ENCODE measurements at regions not wholly inside any gene's neighbourhood (a gene's known extent, or its start where the extent isn't known, plus 50 kb on each side); places are given as distances from the start of the nearest gene placed in this dataset.
"Not testable (repeated sequence)": the region's sequence is repeated elsewhere in the genome, so short reads cannot be mapped to it uniquely, and the experiment has no call there.

DNA sequence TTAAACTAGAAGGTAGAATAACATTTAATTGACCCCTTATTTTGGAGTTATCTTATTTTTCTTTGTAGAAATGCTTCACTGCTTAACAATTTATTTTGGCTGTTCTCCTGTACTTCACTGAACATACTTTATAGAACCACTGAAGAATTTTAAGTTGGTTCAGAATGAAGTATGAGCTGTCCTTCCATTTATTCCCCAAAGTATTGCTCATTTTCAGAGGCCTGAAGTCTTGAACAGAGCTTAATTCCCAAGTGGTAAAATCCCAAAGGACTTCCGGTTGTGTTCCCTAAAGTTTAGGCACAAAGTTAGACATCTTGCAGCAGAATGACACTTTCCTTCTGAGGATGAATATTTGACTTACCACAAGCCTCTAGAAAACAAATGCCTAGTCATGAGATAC is 233.3 kb downstream of the TINAG start:
- no peak for DNase-seq (ENCODE audit: low read depth in 2 of 3, low spot score in 2 of 3)

DNA sequence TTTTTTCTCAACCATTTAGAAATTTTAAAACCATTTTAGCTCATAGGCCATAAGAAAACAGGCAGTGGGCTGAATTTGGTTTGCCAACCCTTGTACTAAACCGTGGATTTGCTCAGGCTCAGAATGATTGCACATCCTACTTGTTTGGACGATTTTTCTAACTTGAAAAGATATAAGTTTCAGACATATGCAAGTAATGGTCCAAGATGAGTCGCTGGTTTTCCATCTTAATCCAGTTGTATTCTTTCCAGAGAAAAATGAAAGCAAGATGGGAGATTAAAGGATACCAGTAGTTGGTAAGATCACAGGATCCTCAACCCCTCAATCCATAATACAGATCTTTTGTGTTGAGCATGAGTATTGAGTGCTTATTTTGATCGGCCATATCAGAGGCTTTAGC is 250.9 kb downstream of the TINAG start:
- no peak for DNase-seq (ENCODE audit: low read depth in 2 of 3, low spot score in 2 of 3)

DNA sequence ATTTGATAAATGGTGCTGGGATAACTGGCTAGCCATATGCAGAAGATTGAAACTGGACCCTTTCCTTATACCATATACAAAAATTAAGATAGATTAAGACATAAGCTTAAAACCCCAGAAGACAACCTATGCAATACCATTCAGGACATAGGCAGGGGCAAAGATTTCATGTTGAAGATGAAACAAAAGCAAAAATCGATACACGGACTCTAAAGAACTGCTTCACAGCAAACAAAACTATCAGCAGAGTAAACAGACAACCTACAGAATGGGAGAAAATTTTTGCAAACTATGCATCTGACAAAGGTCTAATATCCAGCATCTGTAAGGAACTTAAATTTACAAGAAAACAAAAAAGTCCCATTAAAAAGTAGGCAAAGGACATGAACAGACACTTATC is 255.9 kb downstream of the TINAG start:
- not testable (repeated sequence) for DNase-seq (ENCODE audit: low read depth in 2 of 3, low spot score in 2 of 3)

DNA sequence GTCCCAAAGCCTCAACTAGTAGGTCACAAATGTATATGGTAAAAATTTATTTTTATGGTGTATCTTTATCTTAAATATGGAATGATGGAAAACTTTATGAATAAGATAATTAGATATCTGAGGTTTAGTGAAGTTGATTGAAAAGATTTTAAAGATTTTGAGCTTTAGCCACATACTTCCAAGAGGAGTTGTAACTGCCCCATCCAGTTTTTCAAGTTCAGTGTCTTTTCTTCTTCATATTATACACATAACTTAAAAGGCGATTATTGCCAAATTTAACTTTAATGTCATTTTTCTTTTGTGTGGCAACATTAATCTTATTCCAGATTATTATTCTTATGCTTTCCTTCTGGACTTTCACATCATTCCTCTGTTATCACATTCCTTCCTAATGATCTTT is 266.4 kb downstream of the TINAG start:
- no peak for DNase-seq (ENCODE audit: low read depth in 2 of 3, low spot score in 2 of 3)

DNA sequence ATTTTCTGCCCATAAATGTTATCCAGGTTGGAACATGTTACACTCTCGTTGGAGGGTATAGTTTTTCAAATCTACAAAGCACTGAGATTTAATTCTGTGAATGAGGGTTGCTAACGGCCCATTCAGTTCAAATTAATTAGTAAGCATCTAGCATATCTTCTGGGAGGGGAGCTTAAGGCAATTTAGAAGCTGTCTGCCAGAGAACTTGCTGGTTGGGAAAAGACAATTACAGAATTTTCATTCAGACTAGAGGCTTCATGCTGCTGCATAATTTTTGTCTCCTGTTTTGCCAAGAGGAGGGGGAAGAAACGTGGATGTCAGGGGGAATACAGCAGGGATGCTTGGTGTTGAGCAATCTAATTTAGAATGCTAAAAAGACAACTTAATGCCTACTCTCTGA is 268.3 kb upstream of the FAM83B start:
- DNase-seq (ENCODE audit: low read depth in 2 of 3, low spot score in 2 of 3): no peak

DNA sequence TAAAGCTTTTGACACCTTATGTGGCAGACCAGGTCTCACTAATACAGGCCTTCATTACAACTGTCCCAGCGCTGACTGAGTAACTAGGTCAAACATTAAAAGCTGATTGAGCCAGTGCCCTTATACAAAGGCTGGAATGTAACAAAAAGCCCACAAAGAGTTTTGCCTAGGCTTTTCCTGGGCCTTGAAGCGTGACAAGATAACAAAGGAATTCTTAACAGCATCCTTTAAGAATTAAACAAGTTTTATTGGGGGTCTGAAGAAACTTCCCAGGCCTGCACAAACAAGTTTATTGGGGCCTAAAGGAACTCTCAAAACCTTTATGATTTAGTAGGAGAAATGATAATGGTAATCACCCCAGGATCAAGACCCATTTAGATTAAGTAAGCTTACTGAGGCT is 267.6 kb upstream of the FAM83B start:
- DNase-seq (ENCODE audit: low read depth in 2 of 3, low spot score in 2 of 3): no peak

DNA sequence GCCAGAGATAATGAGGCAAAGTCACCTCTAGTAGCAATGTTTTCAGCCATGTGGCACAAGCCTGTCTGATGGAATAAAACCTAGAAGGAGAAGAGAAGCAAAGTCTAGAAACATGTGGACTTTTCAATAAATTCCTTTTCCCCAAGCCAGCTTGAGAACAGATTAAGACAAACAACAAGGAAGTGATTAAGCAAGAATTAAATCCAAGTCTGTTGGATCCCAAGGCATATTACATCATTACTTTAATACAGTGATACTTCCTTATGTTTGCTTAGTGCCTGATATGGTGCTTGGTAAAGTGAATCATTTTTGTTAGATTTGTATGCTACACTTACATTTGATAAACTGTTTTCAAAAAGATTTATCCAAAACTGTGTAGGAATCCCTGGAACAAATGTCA is 260.3 kb upstream of the FAM83B start:
- no peak for DNase-seq (ENCODE audit: low read depth in 2 of 3, low spot score in 2 of 3)

DNA sequence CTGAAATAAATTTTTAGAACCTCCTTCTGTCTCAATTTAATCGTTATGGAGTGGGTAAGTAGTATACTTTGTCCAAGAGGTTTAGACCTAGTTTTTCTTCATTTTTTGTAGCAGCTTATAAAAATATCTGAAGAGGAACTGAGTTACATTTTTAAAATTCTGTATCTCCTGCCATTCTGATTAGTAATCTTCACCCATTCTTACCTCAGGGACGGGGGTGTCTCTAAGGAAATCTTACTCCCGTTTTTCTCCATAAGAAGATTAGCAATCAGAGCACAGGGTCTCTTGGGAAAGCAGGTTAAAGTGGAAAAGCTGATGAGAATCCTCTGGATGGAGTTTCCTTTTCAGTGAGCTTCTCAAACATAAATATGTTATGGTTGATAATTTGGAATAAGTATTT is 259.3 kb upstream of the FAM83B start:
- no peak for DNase-seq (ENCODE audit: low read depth in 2 of 3, low spot score in 2 of 3)

DNA sequence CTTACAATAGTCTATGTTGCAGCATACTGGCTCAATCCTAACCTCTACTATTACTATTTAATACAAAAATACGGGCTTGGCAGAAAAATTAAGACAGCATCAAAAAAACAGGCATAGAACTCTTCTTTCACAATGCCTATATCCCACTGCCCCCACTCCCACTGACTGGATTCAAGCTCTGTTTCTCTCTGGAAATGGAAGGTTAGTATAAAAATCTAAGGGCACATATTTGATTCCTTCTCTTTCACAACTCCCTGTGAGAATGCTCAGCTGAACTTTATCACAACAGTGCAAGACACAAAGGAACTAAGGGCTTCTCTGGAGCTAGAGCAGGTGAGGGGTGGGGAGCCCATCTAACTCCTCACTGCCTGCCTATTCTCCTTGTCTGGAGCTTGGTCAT is 258.4 kb upstream of the FAM83B start:
- DNase-seq (ENCODE audit: low read depth in 2 of 3, low spot score in 2 of 3): no peak

DNA sequence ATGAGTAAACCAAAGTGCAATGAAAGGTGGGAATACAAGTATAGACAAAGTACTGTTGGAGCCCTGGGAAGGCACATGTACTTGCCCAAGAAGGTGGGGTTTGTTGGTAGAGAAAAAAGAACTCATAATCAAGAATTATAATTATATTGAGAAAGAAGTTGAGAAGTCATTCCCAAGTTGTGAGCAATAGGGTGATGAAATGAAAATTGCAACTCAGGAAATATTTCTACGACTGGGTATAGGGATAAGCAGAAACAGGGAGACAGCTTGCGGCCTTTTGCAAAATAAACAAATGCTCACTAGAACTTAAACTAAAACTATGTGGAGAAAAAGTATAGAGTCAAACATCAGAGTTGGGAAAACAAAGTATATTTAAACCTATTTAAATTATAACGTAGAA is 250.7 kb upstream of the FAM83B start:
- DNase-seq (ENCODE audit: low read depth in 2 of 3, low spot score in 2 of 3): no peak

DNA sequence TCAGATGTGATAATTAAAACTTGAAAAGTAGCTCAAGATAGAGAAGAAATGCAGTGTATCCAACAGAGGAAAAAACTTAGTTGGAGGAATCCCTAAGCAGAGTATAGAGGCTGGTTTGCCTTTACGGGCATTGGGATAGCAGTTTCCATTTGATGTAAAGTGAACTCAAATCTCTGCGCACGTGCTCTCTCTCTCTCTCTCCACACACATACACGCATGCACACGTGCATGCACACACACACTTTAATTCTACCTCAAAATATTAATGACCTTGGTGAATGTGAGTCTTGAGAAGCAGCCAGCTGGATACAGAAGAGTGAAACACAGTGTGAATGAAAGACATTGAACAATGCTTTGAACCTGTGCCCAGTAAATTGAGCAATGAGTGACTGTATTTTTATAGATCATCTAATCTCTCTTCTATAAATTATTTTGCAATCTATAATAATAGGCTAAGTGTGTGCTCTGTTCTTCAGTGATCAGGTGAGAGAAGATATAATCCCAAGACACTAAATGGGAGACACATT is 247.7 kb upstream of the FAM83B start:
- DNase-seq (ENCODE audit: low read depth in 2 of 3, low spot score in 2 of 3): no peak

DNA sequence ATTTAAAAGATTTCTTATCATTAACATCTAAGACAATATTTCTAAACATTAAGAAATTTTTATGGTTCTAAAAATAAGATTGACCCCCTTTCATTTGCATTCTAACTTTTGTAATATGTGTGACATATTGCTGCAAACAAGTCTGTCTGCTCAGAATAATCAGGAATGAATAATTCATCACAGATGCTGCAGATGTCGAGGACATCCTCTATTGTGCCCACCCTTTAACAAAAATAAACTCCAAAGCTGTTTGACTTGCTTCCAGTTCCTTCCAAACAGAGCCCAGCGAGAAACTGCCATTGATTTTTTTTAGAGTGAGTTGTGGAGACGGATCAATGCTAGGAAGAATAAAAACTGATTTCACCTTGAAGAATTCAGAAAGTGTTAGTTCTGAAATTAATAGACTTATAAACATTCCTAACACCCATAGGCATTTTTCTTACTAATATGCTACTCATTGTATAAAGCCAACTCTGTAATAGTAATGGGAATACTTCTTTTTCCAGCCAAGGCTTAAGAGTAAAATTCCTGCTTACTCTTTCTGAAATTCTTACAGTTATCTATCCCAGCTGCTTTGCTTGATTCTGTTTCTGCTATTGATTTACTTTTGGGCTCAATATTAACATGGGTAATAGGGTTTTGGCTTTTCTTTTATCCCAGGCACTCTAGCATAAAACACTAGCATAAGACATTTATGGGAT is 244.8 kb upstream of the FAM83B start:
- DNase-seq (ENCODE audit: low read depth in 2 of 3, low spot score in 2 of 3): no peak

DNA sequence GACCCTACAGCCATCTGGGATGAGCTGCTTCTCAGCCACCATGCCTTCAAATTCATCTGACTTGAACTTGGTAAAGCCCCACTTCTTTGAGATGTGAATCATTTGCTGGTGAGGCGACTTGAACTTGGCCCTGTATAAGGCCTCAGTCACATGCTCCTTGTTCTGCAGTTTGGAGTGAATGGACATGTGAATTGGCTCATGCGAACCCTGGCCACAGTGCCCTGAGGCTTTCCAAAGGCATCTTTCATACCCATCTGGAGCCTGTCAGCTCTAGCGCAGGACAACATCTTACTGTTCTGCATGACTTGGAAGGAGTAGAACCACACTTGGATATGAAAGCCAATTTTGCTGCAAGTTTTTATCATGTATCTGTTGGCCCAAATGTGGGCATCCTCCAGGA is 244.0 kb upstream of the FAM83B start:
- DNase-seq (ENCODE audit: low read depth in 2 of 3, low spot score in 2 of 3): no peak

DNA sequence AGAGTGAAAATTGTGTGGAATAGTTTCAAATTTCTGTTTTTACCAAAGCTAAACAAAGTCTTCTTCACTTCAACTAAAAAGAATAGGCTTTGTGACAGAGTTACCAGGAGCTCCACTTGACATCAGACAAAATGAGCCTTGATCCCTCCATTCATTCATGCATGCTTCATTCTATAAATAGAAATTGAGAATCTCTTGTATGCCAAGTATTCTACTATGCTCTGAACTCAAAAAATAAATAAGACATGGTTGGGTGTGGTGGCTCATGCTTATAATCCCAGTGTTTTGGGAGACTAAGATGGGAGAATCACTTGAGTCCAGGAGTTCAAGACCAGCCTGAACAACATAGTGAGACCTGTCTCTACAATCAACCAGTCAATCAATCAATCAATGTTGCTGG is 236.6 kb upstream of the FAM83B start:
- no peak for DNase-seq (ENCODE audit: low read depth in 2 of 3, low spot score in 2 of 3)

DNA sequence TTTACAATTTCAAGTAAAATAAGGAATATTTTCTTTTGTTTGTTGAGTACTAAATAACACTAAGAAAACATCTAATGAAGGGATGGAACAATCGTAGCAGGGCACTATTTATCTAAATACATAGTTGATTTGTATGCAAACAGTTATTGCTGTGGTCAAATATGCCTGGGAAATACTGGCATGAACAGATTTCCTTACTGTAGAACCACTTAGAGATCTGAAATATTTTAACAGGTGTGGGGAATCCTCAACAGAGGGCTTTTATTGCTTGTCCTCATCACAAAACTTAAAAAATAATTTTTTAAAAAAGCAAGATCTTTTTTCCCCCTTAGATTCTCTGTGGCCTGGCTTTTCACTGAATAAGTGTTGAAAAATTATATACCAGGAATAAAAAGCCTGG is 233.0 kb upstream of the FAM83B start:
- no peak for DNase-seq (ENCODE audit: low read depth in 2 of 3, low spot score in 2 of 3)

DNA sequence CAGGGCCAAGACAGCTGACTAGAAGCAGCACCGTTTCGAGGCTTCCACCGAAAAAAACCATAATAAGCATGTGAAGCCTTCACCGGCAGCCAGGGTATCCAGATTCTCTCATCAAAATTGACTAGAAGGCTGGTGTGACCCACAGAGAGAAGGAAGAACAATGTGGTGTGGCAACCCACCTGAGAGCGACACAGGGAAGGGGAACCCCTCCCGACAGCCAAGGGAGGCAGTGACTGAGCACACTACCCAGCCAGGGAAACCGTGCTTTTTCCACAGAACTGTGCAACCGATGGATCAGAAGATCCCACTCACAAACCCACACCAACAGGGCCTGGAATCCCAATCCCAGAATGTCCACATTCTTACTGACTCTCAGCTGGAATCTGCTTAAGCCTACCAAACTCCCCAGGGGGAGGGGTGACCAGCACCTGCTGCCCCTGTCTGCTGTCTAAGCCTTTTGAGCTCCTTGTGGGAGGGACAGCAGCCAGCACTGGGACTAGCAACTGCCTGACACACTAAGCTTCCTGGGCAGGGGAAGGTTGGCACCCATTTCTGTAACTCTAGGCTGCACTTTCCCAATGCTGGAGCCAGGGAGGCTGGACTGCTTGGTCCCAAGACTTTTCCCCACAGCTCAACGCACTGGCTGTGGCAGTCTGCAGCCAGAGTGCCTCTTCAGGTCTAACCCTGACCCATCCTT is 231.9 kb upstream of the FAM83B start:
- no peak for DNase-seq (ENCODE audit: low read depth in 2 of 3, low spot score in 2 of 3)

DNA sequence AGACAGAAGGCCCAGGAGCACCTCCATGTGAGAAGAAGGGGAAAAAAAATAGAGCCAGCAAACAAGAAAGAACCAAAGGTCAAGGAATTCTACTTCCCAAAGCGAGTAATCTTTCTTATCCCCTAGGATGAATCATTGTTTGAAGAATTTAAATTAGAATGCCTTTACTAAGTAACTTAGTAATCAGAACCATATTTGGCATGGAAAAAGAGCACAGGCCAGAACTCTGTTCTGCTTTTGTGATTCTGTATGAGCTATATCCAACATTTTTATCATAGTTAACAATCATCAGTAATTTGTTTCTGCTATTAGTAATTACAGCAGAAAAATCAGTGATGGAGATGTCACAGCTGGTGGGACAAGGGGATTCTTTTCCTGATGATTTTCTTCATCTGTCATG is 228.8 kb upstream of the FAM83B start:
- DNase-seq (ENCODE audit: low read depth in 2 of 3, low spot score in 2 of 3): no peak

DNA sequence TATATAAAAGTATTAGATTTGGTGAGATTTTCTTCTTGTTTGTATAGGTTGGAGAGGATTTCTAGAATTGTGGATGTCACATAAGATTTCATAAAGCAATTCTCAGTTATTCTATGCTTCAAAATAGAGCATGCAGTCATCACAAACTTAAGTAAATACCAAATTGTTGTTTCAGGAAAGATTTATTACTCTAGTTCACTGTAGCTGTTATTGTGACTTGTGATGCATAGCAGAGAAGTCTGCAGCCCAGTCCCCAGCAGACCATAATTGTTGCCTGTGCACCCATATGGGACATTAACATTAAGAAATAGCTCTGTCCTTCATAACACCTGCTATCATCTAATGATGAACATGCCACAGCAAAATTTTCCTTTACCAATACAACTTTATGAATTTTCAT is 228.0 kb upstream of the FAM83B start:
- no peak for DNase-seq (ENCODE audit: low read depth in 2 of 3, low spot score in 2 of 3)

DNA sequence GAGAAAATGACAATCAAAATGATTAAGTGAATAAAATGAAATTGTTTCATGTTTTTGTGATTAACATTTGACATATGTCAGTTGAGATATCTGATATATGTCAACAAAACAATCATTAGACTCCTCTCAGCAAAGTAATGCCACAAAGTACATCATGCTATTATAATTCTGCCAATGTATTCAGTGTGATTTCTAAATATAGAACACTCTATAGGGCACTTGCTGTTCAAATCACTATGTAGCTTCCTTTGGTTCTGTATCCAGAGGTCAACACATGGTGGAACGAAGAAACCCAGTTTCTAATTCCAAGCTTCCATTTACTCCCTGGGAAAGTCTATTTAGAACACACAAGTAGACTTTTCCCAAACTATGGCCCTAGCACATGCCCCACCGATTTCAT is 227.5 kb upstream of the FAM83B start:
- DNase-seq (ENCODE audit: low read depth in 2 of 3, low spot score in 2 of 3): no peak

DNA sequence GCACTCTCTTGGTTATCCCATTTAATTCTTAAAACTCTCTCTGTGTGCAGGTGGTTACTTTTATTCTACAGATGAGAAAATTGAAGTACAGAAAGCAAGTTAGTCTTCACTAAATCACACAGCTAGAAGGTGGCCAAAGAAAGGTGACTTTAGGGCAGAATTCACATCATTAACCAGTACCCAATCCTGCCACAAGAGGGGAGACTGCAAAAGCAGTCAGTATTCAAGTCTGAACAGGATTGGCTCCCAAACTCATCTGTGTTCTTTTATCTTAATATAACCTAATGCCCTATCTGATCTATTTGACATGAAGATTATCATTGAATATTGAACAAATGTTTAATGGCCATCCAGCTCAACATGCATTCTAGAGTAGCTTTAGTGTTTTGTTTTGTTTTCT is 225.3 kb upstream of the FAM83B start:
- DNase-seq (ENCODE audit: low read depth in 2 of 3, low spot score in 2 of 3): peak in 1 of 3 donors; percentile 4

DNA sequence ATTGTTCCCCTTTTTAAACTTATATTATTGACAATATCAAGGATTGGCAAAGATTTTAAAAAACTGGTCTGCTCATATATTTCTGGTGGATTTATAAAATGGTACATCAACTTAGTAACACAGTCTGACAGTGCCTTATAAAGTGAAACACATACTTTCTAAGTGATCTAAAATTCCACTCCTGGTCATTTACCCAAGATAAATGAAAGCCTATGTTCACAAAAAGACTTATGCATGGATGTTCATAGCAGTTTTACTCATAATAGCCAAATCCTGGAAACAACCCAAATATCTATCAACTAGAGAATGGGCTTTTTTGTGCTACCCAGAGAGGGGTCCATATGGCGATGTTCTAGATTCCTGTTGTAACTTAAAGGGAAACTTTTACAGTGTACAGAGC is 222.4 kb upstream of the FAM83B start:
- no peak for DNase-seq (ENCODE audit: low read depth in 2 of 3, low spot score in 2 of 3)

DNA sequence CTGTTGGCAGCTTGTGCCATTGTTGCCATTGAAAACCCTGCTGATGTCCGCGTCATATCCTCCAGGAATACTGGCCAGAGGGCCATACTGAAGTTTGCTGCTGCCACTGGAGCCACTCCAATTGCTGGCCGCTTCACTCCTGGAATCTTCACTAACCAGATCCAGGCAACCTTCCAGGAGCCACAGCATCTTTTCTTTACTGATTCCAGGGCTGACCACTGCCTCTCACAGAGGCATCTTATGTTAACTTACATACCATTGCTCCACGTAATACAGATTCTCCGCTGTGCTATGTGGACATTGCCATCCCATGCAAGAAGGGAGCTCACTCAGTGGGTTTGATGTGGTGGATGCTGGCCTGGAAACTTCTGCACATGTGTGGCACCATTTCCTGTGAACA is 221.8 kb upstream of the FAM83B start:
- no peak for DNase-seq (ENCODE audit: low read depth in 2 of 3, low spot score in 2 of 3)

DNA sequence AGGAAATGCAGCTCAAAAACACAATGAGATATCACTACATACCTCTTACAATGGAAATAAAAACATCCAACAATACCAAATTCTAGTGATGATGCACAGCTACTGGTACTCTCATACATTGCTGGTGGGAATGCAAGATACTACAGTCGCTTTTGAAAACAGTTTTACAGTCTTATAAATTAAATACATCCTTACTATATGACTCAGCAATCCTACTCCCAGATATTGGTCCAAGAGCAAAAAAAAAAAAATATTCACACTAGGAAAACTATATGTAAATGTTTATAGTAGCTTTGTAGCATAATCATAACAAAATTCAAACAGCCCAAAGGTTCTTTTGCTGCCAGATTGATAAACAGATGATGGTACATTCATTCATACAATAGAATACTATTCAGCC is 217.4 kb upstream of the FAM83B start:
- no peak for DNase-seq (ENCODE audit: low read depth in 2 of 3, low spot score in 2 of 3)
